ENCODE measurements at regions not wholly inside any gene's neighbourhood (a gene's known extent, or its start where the extent isn't known, plus 50 kb on each side); places are given as distances from the start of the nearest gene placed in this dataset.
"Not testable (repeated sequence)": the region's sequence is repeated elsewhere in the genome, so short reads cannot be mapped to it uniquely, and the experiment has no call there.

DNA sequence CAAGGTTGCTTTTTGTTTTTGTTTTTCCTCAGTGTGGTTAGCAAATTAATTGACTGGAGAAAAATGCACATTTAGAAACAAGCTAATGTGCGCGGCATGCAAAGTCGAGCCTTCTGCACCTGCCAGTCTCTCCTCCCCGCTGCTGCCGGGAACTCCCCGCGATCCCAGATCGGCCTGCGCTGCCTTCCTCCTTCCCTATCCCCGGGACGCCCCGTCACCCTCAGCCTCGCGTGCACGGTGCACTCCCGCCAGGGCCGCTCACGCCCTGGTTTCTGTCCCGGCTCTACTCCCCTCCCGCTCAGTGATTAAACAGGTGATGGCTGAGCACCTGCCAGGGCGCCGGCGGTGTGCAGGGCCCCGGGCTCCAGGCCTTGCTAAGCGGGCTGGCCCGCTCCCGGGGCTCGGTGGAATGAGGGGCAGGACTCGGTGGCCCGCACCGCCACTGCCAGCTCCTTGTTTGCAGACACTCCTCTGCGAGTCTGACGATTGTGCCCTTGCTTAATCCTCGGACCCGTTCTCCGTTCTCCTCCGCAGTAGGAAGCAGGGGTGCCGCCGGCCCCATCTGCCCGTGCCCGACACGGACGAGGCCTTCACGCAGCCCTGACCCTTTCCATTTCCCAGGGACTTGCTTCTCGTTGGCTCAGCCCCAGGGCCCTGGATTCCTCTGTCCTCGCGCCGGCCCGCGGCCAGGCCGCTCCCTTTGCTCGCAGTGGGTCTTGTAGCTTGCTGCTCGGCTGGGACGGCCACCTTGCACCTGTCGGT lies 143.4 kb downstream of the TRIML1 start:
- DNase-seq (ENCODE audit: low spot score) = no peak

DNA sequence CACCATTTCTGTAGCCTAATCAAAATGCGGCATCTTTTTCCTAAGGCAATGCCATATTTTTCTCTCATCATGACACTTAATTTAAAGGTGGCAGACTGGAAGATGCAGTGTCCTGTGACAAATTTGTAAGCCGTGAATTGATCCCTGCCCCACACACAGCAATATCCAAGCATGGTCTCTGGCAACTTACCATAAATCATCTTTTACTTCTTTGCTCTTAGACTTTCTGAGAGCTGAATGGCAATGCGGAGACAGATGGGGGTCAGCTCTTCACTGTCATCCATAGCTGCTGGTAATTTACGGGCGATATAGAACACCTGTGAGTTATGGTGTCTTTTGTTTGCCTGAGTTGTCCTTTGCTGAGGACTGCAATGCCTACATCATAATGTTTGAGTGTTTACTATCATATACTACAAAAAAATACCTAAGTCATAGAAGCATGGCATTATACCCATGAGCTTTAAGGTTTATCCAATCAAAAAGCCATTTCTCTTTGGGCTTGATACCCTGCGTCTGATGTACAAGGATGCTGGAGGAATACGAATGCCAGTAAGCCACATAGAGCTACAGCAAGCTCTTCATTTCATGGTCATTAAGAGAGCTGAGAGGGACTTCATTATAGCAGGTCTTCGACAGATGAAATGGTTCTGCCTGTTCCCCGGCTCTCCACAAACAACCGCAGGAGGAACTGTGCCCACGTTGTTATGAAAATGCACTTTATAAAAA lies 148.1 kb downstream of the TRIML1 start:
- DNase-seq (ENCODE audit: low spot score) = no peak

DNA sequence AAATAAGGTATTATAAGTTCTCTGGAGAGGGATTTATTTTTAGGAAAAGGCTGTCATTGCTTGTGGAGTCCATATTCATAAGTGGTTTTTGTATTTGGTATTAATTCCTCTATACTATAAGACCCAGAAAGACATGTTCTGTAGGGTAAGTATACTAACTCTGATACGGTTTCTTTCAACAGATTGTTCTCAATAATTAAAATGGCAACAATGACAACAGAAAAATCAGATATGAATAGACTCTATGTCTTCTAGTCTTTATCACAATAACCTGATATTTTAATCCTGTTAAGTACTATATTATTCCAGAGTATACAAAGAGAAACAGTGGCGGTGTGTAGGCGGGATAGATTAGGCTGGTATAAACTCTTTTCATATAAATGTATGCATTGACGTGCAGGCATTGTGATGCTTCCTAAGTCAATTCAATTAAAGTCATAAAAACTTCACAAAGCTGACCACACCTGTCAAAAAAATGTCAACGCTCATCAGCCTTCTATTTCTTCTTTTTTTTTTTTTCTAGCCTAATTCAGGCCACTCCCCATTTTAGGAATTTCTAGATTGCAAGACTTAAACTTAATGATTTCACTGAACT lies 150.4 kb downstream of the TRIML1 start:
- no peak for DNase-seq (ENCODE audit: low spot score)

DNA sequence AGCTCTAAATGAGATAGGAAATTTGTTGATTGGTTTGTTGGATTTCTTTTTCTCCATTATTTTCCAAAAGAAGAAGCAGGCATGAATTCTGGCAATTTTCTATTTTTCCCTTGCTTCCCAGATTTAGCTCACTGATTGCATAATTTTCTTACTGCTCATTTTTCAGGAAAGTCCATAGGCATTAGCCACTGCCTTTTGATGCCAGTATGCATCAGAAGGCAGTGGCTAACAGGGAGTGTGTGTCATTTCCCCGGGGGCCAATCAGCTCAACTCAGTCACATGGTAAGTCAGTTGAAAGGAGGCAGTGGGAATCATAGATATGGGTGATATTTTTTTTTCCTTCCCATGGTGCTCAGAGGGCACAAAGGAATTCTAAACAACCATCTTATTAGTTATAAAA lies 156.7 kb downstream of the TRIML1 start:
- no peak for DNase-seq (ENCODE audit: low spot score)

DNA sequence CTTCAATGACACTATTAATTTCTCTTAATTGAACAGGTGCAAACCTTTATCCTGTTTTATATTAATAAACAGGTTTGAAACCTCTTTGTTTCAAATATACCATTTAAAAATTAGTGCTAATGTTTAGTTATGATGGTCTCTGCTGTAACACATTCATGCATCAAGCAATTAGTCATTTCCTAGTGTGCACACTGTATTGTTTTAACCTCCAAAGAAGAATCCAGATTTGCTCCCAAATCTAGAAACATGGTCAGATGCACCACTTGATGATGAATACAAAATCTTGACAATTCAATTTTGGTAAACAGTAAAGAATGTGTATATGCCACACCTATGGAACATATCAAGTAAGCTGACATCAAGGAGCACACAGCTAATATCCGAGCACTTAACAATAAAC lies 157.1 kb downstream of the TRIML1 start:
- DNase-seq (ENCODE audit: low spot score) = no peak

DNA sequence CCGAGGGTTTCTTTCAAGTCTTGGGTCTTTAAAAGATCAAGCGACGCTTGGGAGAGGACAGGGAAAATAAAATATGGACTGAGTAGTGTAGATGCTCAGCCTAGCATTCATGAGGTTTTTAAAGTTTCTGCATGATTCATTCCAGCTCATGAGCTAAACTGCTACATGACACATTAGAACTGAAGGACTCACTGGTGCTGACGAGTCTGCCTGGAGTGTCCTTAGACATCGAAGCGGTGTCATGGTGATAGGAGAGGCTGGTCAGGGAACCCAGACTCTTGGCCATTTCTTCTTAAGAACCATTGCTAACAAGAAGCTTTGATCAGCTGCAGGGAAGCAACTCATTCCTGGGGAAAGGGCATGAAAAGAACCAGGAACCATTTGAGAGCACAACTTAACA lies 158.6 kb downstream of the TRIML1 start:
- no peak for DNase-seq (ENCODE audit: low spot score)

DNA sequence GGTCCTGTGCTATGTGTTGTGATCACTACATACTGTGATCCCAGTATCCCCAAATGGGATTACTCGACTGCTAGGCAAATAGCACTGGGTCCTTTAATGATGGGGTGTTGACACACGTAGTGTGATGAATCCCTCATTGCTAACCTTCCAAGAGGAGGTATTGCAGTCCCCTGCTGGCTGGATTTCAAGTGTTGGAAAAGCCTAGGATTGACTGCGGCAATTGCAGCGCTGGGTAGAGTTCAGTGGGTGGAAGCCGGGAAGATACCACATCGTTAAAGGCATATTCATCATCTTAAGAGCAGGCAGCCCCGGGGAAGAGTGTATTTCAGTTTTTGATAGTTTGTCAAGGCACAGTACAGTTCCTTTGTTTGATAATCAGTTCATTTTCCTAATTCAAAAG lies 159.9 kb downstream of the TRIML1 start:
- DNase-seq (ENCODE audit: low spot score) = no peak

DNA sequence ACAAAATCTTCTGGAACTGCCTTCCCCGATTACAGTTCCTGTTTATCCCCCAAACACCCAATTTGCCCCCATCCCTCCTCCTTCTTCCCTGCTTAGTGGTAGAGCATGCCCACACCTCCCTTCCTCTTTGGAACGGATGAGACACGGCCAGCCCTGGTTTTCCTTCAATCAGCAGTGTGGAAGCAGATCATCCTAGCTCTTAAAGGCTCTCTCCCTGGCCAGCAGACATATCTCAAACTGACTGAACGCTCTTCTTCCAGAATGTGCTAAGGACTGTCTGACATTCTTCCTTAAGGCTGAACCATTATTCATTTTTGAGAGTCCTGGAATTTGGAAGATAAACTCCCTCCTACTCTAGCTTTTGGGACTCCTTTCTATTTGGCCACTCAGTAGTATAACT lies 161.1 kb downstream of the TRIML1 start:
- no peak for DNase-seq (ENCODE audit: low spot score)

DNA sequence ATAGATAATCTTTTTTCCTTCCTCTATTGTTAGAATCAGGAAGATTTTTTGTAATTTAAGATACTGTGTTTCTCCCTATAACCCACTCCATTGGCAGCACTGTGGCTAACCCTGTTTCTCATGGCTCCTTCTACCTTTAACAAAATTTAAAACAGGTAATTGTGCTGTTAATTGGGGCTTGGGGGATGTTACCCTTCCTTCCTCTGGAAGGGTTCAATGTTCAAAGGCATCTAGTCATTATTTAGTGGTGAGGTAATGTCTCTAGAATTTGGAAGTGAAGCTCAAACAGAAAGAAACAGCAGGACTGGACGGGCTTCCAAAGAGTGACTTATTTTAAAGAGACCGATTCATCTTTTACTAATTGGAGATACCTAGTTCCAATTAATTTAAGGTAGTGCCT lies 166.4 kb downstream of the TRIML1 start:
- DNase-seq (ENCODE audit: low spot score) = no peak

DNA sequence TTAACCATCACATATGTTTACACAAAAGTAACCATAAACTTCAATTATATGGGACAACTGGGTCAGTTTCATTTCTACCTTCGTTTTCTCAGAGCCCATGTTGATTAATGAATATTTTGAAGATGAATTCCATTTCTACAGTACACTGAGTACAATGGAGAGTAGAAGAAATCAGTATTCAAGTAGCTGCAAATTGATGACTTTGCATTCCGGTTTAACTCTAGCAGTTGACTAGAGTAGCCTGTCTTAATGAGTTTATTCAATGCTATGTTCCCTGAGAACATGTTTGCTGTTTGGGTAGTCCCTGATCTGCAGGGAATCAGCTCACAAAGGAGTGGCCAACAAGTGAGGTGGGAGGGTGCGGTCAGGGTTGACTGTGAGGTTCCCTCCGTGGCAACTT lies 168.3 kb downstream of the TRIML1 start:
- no peak for DNase-seq (ENCODE audit: low spot score)

DNA sequence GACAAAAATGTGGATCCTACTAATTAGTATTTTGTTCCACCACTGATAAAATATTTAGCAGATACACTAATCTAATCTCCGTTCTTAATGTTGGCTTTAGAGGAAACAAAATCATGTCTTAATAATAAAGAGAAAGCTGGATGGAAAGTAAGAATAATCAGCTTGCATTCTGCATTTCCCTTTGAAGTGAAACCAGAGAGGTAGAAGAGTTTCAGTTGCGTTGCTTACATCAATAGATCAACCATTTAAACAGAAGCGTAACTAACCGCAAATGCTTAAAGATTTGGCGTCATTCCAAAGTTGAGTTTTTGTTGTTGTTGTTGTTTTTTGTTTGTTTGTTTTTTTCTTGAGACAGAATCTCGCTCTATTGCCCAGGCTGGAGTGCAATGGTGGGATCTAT lies 168.9 kb downstream of the TRIML1 start:
- DNase-seq (ENCODE audit: low spot score) = no peak

DNA sequence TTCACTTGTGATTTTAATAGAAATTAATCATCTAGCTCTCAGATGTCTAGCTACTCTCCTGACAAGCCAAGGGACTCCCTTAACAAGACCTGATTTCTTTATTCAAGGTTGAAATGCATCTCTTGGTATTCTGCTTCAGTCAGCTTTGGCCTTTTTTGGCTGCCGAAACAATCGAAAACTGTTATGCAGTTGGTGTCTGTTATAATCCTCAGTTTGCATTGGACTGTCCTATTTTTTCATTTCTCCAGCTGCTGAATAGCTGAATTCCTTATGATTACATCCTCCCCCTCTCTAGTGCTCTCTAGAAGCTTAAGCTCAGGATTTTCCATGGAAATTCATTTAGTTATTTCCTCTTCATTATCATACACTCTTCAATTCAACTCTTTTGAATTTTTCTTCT lies 177.2 kb downstream of the TRIML1 start:
- no peak for DNase-seq (ENCODE audit: low spot score)

DNA sequence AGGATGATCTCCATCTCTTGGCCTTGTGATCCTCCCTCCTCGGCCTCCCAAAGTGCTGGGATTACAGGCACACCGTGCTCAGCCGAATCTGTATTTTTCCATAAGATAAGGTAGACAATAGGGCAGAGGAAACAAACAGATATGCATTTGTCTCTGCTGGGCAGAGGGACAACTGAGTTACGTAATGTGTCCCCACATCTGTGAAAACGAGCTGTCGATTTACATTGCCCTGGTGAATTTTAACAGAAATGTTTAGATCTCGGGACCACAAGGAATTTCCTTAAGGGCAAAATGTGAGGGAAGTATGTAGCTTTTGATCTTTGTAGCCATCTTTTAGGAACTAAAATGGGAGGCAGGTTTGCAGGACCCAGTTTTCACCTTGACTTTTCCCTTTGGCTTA lies 189.7 kb downstream of the TRIML1 start:
- DNase-seq (ENCODE audit: low spot score) = no peak

DNA sequence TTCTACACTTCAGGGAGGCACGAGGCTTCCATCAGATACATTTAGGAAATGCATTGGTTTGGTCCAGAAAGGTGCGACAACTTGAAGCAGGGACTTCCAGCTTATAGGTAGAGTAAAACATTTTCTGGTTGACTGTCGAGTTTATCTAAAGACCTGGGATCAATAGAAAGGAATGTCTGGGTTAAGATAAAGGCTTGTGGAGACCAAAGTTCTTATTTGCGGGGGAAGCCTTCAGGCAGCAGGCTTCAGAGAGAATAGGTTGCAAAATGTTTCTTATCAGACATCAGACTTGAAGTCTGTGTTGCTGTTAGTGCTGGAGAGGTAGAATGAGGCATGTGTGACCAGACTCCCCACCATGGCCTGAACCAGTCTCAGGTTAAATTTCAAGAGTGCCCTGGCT lies 190.3 kb downstream of the TRIML1 start:
- DNase-seq (ENCODE audit: low spot score) = no peak

DNA sequence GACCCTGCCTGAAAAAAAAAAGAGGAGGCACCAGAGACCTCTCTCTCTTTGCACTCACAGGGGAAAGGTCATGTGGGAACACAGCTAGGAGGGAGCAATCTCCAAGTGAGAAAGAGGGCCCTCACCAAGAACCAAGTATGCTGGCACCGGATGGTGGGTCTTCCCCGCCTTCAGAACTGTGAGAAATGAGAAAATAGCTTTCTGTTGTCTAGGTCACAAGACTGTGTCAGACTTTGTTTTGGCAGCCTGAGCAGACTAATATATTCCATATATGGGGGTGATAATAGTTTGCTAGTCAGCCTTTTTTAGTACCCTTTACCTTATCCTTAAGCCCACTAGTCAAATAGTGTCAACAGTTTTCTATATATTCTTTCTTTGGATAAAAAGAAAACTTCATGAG lies 193.0 kb downstream of the TRIML1 start:
- DNase-seq (ENCODE audit: low spot score) = no peak

DNA sequence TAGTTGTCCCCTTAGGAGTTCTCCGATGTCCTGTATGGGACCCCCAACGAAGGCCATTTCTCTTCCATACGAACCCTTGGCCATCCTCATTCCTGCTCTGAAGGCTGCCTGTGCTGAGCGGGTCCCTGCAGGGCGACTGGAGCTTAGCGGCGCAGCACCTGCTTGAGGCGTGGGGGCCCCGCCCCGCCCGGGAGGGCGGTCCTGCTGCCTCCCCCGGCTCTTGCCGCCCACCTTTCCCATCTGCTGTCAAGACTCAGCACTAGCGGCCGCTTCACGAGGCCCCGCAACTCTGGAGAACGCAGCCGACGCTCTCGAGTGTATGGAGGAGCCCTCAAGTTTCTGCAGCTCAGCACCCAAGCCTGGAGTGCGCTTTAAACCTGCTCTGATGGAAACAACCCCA lies 197.7 kb downstream of the TRIML1 start:
- DNase-seq (ENCODE audit: low spot score) = no peak

DNA sequence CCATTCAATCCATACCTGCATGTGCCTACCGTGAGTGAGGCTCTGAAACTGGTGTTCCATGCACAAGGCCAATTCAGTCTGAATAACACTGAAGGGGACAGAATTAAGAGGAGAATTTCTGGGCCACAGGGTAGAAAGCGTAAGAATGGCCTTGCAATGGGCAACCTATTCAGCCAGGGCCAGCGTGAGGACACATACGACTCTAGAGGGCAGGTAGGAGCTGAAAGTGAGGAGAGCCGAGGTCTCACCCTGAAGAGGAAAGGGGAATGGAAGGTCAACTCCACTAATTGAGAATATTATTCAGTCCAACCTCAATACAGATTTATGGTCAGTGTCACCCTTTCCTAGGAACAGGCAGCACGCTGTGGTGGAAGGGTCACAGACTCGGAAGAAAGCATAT lies 202.2 kb downstream of the TRIML1 start:
- no peak for DNase-seq (ENCODE audit: low spot score)

DNA sequence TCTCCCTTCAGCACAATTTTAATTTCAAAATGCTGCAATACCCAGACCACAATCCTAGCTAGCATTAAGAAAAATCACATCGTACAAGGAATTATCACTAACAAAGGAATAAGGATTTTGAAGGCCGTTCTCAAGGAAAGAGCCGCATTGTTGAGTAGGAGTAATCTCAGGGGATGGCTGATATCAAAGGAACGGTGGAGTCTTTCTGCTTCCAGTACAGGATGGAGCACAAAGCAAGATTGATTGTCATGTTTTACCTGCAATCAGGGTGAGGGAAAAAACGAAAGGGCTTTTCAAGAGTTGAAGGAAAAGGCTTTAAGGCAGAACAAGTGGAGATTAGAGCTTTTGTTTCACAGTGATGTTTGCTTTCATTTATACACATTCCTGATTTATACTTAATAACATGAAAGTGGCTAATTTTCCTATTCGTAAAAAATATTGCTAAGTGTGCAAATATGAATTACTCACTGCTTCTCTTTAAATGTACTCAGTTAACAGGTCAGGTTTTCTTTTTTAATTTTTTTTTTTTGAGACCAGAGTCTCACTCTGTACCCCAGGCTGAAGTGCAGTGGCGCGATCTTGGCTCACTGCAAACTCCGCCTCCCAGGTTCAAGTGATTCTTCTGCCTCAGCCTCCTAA lies 207.0 kb downstream of the TRIML1 start:
- DNase-seq (ENCODE audit: low spot score) = no peak

DNA sequence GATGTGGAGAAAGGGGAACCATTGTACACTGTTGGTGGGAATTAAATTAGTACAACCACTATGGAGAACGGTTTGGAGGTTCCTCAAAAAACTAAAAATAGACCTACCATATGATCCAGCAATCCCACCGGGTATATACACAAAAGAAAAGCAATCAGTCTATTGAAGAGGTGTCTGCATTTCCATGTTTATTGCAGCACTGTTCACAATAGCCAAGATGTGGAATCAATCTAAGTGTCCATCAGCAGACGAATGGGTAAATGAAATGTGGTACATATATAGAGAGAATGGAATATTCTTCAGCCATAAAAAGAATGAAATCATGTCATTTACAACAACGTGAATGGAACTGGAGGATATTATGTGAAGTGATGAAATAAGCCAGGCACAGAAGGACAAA lies 208.1 kb downstream of the TRIML1 start:
- DNase-seq (ENCODE audit: low spot score) = no peak

DNA sequence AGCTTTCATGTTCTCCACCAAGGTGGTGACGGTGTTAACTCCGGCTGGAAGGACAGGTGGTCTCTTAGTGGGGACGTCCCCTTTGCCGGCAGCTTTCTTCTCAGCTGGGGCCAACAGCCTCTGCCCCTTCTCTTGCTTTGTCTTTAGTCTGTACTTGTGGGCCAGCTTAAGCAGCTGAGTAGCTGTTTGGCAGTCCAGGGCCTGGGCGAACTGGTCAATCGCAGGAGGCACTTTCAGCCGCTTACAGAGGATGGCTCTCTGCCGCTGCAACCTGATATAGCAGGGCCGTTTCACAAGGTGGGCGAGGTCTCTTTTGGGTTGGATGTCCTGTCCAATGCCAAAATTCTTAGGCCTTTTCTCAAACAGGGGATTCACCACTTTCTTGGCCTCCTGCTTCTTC lies 210.3 kb downstream of the TRIML1 start:
- DNase-seq (ENCODE audit: low spot score) = not testable (repeated sequence)

DNA sequence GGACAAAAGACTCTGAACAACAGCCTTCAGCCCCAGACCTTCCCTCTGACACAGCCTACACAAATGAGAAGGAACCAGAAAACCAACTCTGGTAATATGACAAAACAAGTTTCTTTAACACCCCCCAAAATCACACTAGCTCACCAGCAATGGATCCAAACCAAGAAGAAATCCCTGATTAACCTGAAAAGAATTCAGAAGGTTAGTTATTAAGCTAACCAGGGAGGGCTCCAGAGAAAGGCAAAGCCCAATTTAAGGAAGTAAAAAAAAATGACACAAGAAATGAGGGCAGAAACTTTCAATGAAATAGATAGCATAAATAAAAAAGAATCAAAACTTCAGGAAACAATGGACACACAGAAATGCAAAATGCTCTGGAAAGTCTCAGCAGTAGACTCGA lies 224.0 kb downstream of the TRIML1 start:
- no peak for DNase-seq (ENCODE audit: low spot score)

DNA sequence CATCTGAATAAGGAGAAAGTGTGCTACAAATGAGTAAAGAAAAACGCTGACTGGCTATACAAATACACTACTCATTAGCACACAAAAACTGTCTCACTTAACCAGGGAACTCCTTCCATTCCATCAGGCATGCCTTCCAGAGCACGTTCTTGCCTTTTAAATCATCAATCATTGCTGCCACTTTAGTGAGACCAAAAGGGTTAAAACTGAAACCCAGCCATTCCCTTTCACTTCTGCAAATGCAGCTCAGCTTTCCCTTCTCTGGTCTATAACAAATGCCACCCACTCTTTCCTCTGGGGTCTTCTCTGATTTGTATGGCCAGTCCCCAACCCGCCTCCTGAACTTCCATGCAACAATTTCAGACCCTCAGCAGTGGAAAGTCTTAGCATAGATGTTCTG lies 231.5 kb downstream of the TRIML1 start:
- no peak for DNase-seq (ENCODE audit: low spot score)

DNA sequence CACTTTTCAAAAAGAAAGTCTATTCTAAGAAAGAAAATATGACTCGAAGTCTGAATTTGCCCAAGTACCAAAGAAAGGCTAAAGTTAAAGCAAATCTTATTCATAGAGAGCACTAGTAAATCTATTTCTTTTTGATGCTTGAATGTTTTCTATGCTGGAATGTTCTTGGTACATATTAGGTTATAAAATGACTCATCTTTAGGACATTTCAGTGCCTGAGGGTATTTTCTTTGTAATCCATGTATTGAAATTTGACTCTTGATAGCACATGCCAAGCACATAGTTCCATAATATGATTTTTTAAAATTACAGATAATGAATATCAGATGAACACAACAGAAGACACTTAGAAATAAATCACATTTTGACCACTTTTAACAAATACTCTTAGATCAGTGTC lies 232.8 kb downstream of the TRIML1 start:
- DNase-seq (ENCODE audit: low spot score) = no peak

All from HT-29 (cell line).